ENCODE measurements at regions not wholly inside any gene's neighbourhood (a gene's known extent, or its start where the extent isn't known, plus 50 kb on each side); places are given as distances from the start of the nearest gene placed in this dataset.

GRCh38 chr13:55887561-55887960 lies 1253.2 kb upstream of the PRR20A start:
- TF ChIP-seq CTCF (IDR thresholded peaks at IDR 0.05; ENCODE audit: low read depth, low read length, poor library complexity, severe bottlenecking), result no peak
- no peak for TF ChIP-seq EZH2phosphoT487 (IDR thresholded peaks at IDR 0.05; ENCODE audit: borderline replicate concordance, low read length)
